HEK293T (cell line): ENCODE measurements at regions not wholly inside any gene's neighbourhood (a gene's known extent, or its start where the extent isn't known, plus 50 kb on each side); places are given as distances from the start of the nearest gene placed in this dataset.

Experiments used
- ARNT ChIP-seq: fragments of 450-650 bp; IDR thresholded peaks from 2 replicates; pipeline ENCODE4 v1.6.1; 2017; ENCODE audit warnings: mild to moderate bottlenecking
- CTBP1 ChIP-seq: fragments of 450-650 bp; IDR thresholded peaks from 2 replicates; pipeline ENCODE4 v1.6.1; 2016; ENCODE audit warnings: borderline replicate concordance
- ELF4 ChIP-seq: fragments of 450-650 bp; IDR thresholded peaks from 2 replicates; pipeline ENCODE4 v1.6.1; 2017; ENCODE audit warnings: antibody characterized with exemption
- FOXA1 ChIP-seq: fragments of 450-650 bp; IDR thresholded peaks from 2 replicates; pipeline ENCODE4 v1.6.1; 2016; ENCODE audit warnings: mild to moderate bottlenecking
- FOXK2 ChIP-seq: fragments of 450-650 bp; IDR thresholded peaks from 2 replicates; pipeline ENCODE4 v1.6.1; 2016; ENCODE audit warnings: mild to moderate bottlenecking
- FOXM1 ChIP-seq: fragments of 450-650 bp; IDR thresholded peaks from 2 replicates; pipeline ENCODE4 v1.6.1; 2017; ENCODE audit warnings: mild to moderate bottlenecking, borderline replicate concordance
- HDGF ChIP-seq: fragments of 450-650 bp; IDR thresholded peaks from 2 replicates; pipeline ENCODE4 v1.6.1; 2017; ENCODE audit warnings: antibody characterized with exemption, borderline replicate concordance
- LEF1 ChIP-seq: fragments of 450-650 bp; IDR thresholded peaks from 2 replicates; pipeline ENCODE4 v1.6.1; 2017; ENCODE audit warnings: mild to moderate bottlenecking, borderline replicate concordance
- NFRKB ChIP-seq: fragments of 450-650 bp; IDR thresholded peaks from 2 replicates; pipeline ENCODE4 v1.6.1; 2016; ENCODE audit warnings: mild to moderate bottlenecking, moderate library complexity
- PKNOX1 ChIP-seq: fragments of 450-650 bp; IDR thresholded peaks from 2 replicates; pipeline ENCODE4 v1.6.1; 2016
- SP1 ChIP-seq: fragments of 450-650 bp; IDR thresholded peaks from 2 replicates; pipeline ENCODE4 v1.6.1; 2017
- TARDBP ChIP-seq: fragments of 450-650 bp; IDR thresholded peaks from 2 replicates; pipeline ENCODE4 v1.6.1; 2016
- ZNF384 ChIP-seq: fragments of 450-650 bp; IDR thresholded peaks from 2 replicates; pipeline ENCODE4 v1.6.1; 2016

- no peak for TF ChIP-seq NFRKB
- no peak for TF ChIP-seq FOXM1
- no peak for TF ChIP-seq HDGF
- no peak for TF ChIP-seq TARDBP
- no peak for TF ChIP-seq LEF1
- no peak for TF ChIP-seq FOXA1
- TF ChIP-seq ELF4, result no peak
- TF ChIP-seq ARNT, result no peak
- no peak for TF ChIP-seq FOXK2
- no peak for TF ChIP-seq PKNOX1
- TF ChIP-seq SP1, result no peak
- TF ChIP-seq ZNF384, result no peak
- no peak for TF ChIP-seq CTBP1
These were observed 1199.0 kb upstream of the CDH6 start for GRCh38 chr5:29994519-29994918.
